ENCODE measurements at regions not wholly inside any gene's neighbourhood (a gene's known extent, or its start where the extent isn't known, plus 50 kb on each side); places are given as distances from the start of the nearest gene placed in this dataset.

DNA sequence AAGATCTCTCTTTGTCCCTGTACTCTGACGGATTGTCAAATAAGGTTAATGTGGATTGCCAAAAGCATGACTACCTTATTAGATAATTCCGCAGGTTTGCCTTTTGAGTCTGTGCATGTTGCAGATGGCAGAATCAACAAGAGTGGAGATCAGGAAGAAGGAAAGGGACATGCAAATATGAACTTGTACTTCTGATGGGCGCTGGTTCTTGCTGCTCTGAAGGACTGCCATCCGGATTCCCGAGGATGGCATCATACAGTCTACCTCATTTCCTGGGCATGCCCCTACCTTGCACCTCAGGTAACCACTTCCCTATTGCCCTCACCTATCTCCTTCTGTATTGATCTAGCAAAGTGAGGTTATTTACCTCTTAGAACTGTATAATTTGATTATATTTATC lies 504.2 kb downstream of the ACTL7B start:
- no peak for TF ChIP-seq POLR2A (IDR thresholded peaks at IDR 0.05; ENCODE audit: low read length)
- no peak for TF ChIP-seq GATA1 (IDR thresholded peaks at IDR 0.05; ENCODE audit: low read depth, low read length)

Data from erythroblast (primary cell).